ENCODE measurements at regions not wholly inside any gene's neighbourhood (a gene's known extent, or its start where the extent isn't known, plus 50 kb on each side); places are given as distances from the start of the nearest gene placed in this dataset.

GRCh38 chr5:5665225-5666075 is 243.0 kb downstream of the ICE1 start:
- DNase-seq, result no peak

GRCh38 chr5:5658889-5659465 is 236.5 kb downstream of the ICE1 start:
- no peak for DNase-seq

- DNase-seq, result no peak
Observed at GRCh38 chr5:5658226-5658625, 235.7 kb downstream of the ICE1 start.

GRCh38 chr5:5652181-5652580 is 229.7 kb downstream of the ICE1 start:
- no peak for DNase-seq

- DNase-seq, result no peak
Observed at GRCh38 chr5:5650949-5651348, 228.5 kb downstream of the ICE1 start.

GRCh38 chr5:5650242-5650641 is 227.8 kb downstream of the ICE1 start:
- DNase-seq, result no peak

- DNase-seq, result no peak
Observed at GRCh38 chr5:5649641-5650040, 227.2 kb downstream of the ICE1 start.

GRCh38 chr5:5648694-5649093 is 226.2 kb downstream of the ICE1 start:
- no peak for DNase-seq

- DNase-seq, result no peak
Observed at GRCh38 chr5:5645891-5646290, 223.4 kb downstream of the ICE1 start.

GRCh38 chr5:5645198-5645597 is 222.7 kb downstream of the ICE1 start:
- DNase-seq, result no peak

GRCh38 chr5:5644249-5644648 is 221.8 kb downstream of the ICE1 start:
- DNase-seq, result no peak

- DNase-seq, result no peak
Observed at GRCh38 chr5:5643481-5643880, 221.0 kb downstream of the ICE1 start.

GRCh38 chr5:5638211-5638610 is 215.7 kb downstream of the ICE1 start:
- DNase-seq, result no peak

GRCh38 chr5:5637173-5637572 is 214.7 kb downstream of the ICE1 start:
- no peak for DNase-seq

- DNase-seq, result no peak
Observed at GRCh38 chr5:5634817-5635216, 212.3 kb downstream of the ICE1 start.

GRCh38 chr5:5633579-5633978 is 211.1 kb downstream of the ICE1 start:
- no peak for DNase-seq

GRCh38 chr5:5632678-5633077 is 210.2 kb downstream of the ICE1 start:
- DNase-seq, result no peak

GRCh38 chr5:5629607-5629978 is 207.1 kb downstream of the ICE1 start:
- no peak for DNase-seq

- DNase-seq, result no peak
Observed at GRCh38 chr5:5628866-5629606, 206.6 kb downstream of the ICE1 start.

GRCh38 chr5:5626412-5626811 is 203.9 kb downstream of the ICE1 start:
- no peak for DNase-seq

- no peak for DNase-seq
Observed at GRCh38 chr5:5625491-5625890, 203.0 kb downstream of the ICE1 start.

GRCh38 chr5:5623397-5623796 is 200.9 kb downstream of the ICE1 start:
- DNase-seq, result no peak

GRCh38 chr5:5622806-5623205 is 200.3 kb downstream of the ICE1 start:
- no peak for DNase-seq

- DNase-seq, result no peak
Observed at GRCh38 chr5:5619546-5619945, 197.1 kb downstream of the ICE1 start.

All from CD4-positive, alpha-beta T cell treated with Interleukin-17A for 1 hour (primary cell).